Ovary (tissue), 7 donors: ENCODE measurements at regions not wholly inside any gene's neighbourhood (a gene's known extent, or its start where the extent isn't known, plus 50 kb on each side); places are given as distances from the start of the nearest gene placed in this dataset.
"Not testable (repeated sequence)": the region's sequence is repeated elsewhere in the genome, so short reads cannot be mapped to it uniquely, and the experiment has no call there.

ENCODE experiments used
- DNase-seq, 5 donors: peaks; one replicate each; pipeline ENCODE4 v3.0.0-alpha.2; 2019 to 2020
- H3K27ac ChIP-seq, 2 donors: fragments of 200-600 bp; one replicate each; pipeline versions ENCODE4 v1.5.1 to v1.8.0; 2019 to 2022
- H3K27me3 ChIP-seq: fragments of 200-600 bp; one replicate; pipeline ENCODE4 v1.8.0; 2022
- H3K36me3 ChIP-seq: fragments of 200-600 bp; sonication (generic); one replicate; pipeline ENCODE4 v1.5.1; 2019
- H3K4me1 ChIP-seq: one replicate; pipeline ENCODE4 v1.8.1; 2013; ENCODE audit warnings: mild to moderate bottlenecking, moderate library complexity; ENCODE audit not compliant: insufficient read depth
- H3K4me3 ChIP-seq: fragments of 200-600 bp; sonication (generic); one replicate; pipeline ENCODE4 v1.5.1; 2017
- H3K9me3 ChIP-seq, 2 donors: fragments of 200-600 bp in 1 of 2; sonication (generic) in 1 of 2; one replicate each; pipeline versions ENCODE4 v1.5.1 to v1.8.1; 2013 to 2019; ENCODE audit warnings: mild to moderate bottlenecking in 1 of 2, moderate library complexity in 1 of 2
- EP300 ChIP-seq: sonication (generic); formaldehyde crosslinking; IDR thresholded peaks from one replicate; pipeline ENCODE4 v1.6.1; 2017; ENCODE audit warnings: antibody characterized with exemption
- POLR2A ChIP-seq: fragments of 450-650 bp; IDR thresholded peaks from one replicate; pipeline ENCODE4 v1.6.1; 2017; ENCODE audit warnings: antibody characterized with exemption, mild to moderate bottlenecking, moderate library complexity
- WGBS, 3 donors: extraction: QIAGEN DNeasy Blood & Tissue Kit in 1 of 3; methylation state at CpG; one replicate each; pipeline versions ENCODE4 v1.1.5 to v1.1.7; 2013 to 2017; 5-methylcytosine and 5-hydroxymethylcytosine counted together
- intact Hi-C, 4 donors: fragments of 100-400 bp; cut with DNase I; formaldehyde crosslinking; loops; one replicate each; pipeline versions ENCODE4 v1.11.0 to v1.15.1; 2022 to 2023
- TF ChIP-seq, protein P1 (sequence below), 3 donors: fragments of 450-650 bp in 2 of 3; fragments of 200-600 bp in 1 of 3; IDR thresholded peaks; one replicate each; pipeline versions ENCODE4 v1.5.1 to v1.8.0; 2016 to 2022; ENCODE audit warnings: antibody characterized with exemption in 3 of 3, mild to moderate bottlenecking in 1 of 3
- donor health status: DM: no; HTN: no; CAD: no; lungs with moderate emphysema.
- donor health status: DM: no; HTN: no; CAD: no.
- donor health status: Bipolar disorder and iron deficiency.
- donor health status: DM: no; HTN: no; CAD: no.
- donor health status: DM: yes; HTN: yes; CAD: no.

DNA sequence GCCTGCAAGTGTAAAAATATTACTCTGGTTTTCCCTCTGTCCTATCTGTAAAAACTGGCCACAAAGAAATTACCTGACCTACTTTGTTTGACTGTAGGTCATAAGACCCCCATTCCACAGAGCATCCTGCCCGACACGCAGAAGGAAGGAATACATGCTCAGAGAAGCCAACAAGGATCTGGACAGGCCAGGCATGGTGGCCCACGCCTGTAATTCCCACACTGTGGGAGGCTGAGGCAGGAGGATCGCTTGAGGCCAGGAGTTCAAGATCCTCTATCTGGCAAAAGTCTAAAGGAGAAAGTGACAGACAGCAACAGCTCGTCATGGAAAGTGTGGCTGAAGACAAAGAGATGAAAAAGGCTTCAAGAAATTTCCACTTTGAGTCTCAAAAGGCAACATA, 78.2 kb upstream of the RNU2-1 start:
- Histone ChIP-seq H3K4me3 (no peak overlapping the region), H3K4me1 (no peaks in the 10 kb centered on the region), H3K27me3 (no peaks in the 10 kb centered on the region), H3K9me3 (no peaks in the 10 kb centered on the region), H3K27ac (no peak overlapping the region), H3K36me3 (no peaks in the 10 kb centered on the region)
- TF ChIP-seq, protein P1, sequence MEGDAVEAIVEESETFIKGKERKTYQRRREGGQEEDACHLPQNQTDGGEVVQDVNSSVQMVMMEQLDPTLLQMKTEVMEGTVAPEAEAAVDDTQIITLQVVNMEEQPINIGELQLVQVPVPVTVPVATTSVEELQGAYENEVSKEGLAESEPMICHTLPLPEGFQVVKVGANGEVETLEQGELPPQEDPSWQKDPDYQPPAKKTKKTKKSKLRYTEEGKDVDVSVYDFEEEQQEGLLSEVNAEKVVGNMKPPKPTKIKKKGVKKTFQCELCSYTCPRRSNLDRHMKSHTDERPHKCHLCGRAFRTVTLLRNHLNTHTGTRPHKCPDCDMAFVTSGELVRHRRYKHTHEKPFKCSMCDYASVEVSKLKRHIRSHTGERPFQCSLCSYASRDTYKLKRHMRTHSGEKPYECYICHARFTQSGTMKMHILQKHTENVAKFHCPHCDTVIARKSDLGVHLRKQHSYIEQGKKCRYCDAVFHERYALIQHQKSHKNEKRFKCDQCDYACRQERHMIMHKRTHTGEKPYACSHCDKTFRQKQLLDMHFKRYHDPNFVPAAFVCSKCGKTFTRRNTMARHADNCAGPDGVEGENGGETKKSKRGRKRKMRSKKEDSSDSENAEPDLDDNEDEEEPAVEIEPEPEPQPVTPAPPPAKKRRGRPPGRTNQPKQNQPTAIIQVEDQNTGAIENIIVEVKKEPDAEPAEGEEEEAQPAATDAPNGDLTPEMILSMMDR (IDR thresholded peaks at IDR 0.05): no peak
- no peak for TF ChIP-seq POLR2A
- no peak for TF ChIP-seq EP300
- WGBS, 3 donors: 89 to 95% (median 90%) methylated on average over 5 of the region's 5 CpGs
- no peak for DNase-seq
- intact Hi-C loops: loop anchor here in 1 of 4 donors (10.0 kb wide), 1 partner anchor 287 kb away; the partner anchor contains the start of genes RND2 and VAT1

DNA sequence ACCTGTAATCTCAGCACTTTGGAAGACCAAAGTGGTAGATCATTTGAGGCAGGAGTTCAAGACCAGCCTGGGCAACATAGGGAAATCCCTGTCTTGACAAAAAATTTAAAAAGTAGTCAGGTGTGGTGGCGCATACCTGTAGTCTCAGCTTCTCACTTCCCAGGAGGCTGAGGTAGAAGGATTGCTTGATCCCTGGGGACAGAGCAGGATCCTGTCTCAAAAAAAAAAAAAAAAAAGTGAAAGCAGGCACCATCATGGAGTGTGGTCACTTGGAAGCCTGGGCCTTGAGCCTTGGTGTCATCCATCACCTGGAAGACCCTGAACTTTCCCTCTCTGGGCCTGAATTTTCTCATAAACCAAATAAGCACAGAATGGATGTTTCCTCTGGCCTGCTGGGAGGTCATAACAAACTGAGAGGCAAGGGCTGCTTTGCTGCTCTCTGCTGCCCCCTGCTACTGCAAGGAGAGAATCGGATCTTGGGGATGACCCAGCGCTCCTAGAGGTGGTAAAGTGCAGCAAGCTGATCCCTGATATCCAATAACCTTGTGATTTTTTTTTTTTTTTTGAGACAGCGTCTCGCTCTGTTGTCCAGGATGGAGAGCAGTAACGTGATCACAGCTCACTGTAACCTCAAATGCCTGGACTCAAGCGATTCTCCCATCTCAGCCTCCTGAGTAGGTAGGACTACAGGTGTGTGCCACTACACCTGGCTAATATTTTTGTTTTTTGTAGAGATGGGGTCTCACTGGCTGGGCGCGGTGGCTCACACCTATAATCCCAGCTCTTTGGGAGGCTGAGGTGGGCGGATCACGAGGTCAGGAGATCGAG, 75.9 kb upstream of the RNU2-1 start:
- Histone ChIP-seq H3K9me3 (no peaks in the 10 kb centered on the region), H3K27ac (no peak overlapping the region), H3K36me3 (no peaks in the 10 kb centered on the region), H3K4me3 (no peak overlapping the region), H3K4me1 (no peaks in the 10 kb centered on the region), H3K27me3 (no peaks in the 10 kb centered on the region)
- intact Hi-C loops: loop anchor here in 2 of 4 donors (5.0 to 10.0 kb wide), 2 partner anchors 285 to 287 kb away; partner anchors contain the start of genes VAT1 (in 2 of the 2) and RND2 (in 1 of the 2)
- DNase-seq: peak in 1 of 5 donors; percentile 16
- no peak for TF ChIP-seq EP300
- no peak for TF ChIP-seq POLR2A
- TF ChIP-seq, protein P1 (IDR thresholded peaks at IDR 0.05): no peak
- WGBS, 3 donors: 33 to 43% (median 38%) methylated on average over 12 of the region's 12 CpGs

DNA sequence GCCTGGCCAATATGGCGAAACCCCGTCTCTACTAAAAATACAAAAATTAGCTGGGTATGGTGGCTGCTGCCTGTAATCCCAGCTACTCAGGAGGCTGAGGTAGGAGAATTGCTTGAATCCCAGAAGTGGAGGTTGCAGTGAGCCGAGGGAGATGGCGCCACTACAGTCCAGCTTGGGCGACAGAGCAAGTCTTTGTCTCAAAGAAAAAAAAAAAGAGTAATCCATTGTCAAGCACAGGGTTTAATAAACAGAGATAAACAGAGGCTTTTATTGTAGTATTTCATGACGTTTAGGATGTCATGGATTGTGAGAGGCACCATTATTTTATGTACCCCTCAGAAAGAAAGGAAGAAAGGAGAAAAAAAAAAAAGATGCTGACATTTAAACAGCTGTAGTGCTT, 75.2 kb upstream of the RNU2-1 start:
- Histone ChIP-seq H3K36me3 (no peaks in the 10 kb centered on the region), H3K9me3 (no peaks in the 10 kb centered on the region), H3K4me3 (no peak overlapping the region), H3K4me1 (no peaks in the 10 kb centered on the region), H3K27ac (no peak overlapping the region), H3K27me3 (no peaks in the 10 kb centered on the region)
- peak in 1 of 5 donors; percentile 10 for DNase-seq
- TF ChIP-seq, protein P1 (IDR thresholded peaks at IDR 0.05): no peak
- TF ChIP-seq EP300 (no peak), POLR2A (no peak)
- WGBS, 3 donors: 77 to 82% (median 81%) methylated on average over 6 of the region's 6 CpGs
- intact Hi-C loops: loop anchor here in 1 of 4 donors (5.0 kb wide), 1 partner anchor 287 kb away; the partner anchor contains the start of gene VAT1

GRCh38 chr17:43304792-43305191, 71.0 kb upstream of the RNU2-1 start:
- H3K27ac ChIP-seq, H3K36me3 ChIP-seq, H3K27me3 ChIP-seq, DNase-seq, H3K4me3 ChIP-seq, H3K9me3 ChIP-seq, H3K4me1 ChIP-seq: not testable (repeated sequence)
- 95 to 97% methylated on average over 12 to 13 of the region's 23 CpGs; no CpG with 5 or more reads in 1 of the 3 donors for WGBS, 3 donors
- intact Hi-C loops: loop anchor here in 1 of 4 donors (5.0 kb wide), 1 partner anchor 282 kb away; the partner anchor contains the start of gene VAT1

- H3K4me1 ChIP-seq, H3K27me3 ChIP-seq, H3K9me3 ChIP-seq, H3K4me3 ChIP-seq, DNase-seq, intact Hi-C loops, H3K27ac ChIP-seq, H3K36me3 ChIP-seq: not testable (repeated sequence)
- WGBS, 3 donors: no CpG with 5 or more reads among the region's 5 CpGs
Observed at GRCh38 chr17:43303049-43303448, 69.3 kb upstream of the RNU2-1 start.

DNA sequence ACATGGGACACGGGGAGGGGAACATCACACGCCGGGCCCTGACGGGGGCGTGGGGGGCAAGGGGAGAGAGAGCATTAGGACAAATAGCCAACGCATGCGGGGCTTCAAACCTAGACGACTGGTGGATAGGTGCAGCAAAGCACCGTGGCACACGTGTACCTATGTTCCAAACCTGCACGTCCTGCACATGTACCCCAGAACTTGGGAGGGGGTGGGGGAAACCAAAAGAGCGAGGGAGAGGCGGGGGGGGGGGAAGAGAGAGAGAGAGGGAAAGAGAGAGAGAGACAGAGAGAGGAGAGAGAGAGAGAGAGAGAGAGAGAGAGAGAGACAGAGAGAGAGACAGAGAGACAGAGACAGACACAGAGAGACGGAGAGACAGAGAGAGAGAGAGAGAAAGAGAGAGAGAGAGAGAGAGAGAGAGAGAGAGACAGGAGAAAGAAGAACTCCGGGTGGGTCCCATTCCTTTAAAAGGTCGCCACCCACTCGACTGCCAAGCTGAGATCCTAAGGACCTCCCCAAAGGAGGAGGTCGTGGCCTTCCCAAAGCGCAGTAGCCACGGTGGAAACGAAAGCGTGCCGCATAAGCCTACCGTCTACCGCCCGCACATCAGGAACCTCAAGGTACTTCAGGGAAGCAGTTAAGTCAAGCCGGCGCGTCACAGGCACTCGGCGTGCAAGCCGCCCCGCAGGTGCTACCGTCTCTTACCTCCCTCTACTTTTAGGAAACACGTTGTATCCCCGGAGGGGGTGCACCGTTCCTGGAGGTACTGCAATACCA, 65.7 kb upstream of the RNU2-1 start:
- H3K36me3 ChIP-seq, intact Hi-C loops, H3K4me1 ChIP-seq, H3K27me3 ChIP-seq, H3K4me3 ChIP-seq, H3K9me3 ChIP-seq, DNase-seq, H3K27ac ChIP-seq: not testable (repeated sequence)
- no CpG with 5 or more reads among the region's 37 CpGs for WGBS, 3 donors

DNA sequence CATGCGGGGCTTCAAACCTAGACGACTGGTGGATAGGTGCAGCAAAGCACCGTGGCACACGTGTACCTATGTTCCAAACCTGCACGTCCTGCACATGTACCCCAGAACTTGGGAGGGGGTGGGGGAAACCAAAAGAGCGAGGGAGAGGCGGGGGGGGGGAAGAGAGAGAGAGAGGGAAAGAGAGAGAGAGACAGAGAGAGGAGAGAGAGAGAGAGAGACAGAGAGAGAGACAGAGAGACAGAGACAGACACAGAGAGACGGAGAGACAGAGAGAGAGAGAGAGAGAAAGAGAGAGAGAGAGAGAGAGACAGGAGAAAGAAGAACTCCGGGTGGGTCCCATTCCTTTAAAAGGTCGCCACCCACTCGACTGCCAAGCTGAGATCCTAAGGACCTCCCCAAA, 55.9 kb upstream of the RNU2-1 start:
- H3K27me3 ChIP-seq, H3K4me1 ChIP-seq, H3K9me3 ChIP-seq, DNase-seq, intact Hi-C loops, H3K4me3 ChIP-seq, H3K27ac ChIP-seq, H3K36me3 ChIP-seq: not testable (repeated sequence)
- no CpG with 5 or more reads among the region's 11 CpGs for WGBS, 3 donors

DNA sequence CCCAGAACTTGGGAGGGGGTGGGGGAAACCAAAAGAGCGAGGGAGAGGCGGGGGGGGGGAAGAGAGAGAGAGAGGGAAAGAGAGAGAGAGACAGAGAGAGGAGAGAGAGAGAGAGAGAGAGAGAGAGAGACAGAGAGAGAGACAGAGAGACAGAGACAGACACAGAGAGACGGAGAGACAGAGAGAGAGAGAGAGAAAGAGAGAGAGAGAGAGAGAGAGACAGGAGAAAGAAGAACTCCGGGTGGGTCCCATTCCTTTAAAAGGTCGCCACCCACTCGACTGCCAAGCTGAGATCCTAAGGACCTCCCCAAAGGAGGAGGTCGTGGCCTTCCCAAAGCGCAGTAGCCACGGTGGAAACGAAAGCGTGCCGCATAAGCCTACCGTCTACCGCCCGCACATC, 49.8 kb upstream of the RNU2-1 start:
- intact Hi-C loops, H3K27ac ChIP-seq, H3K27me3 ChIP-seq, H3K9me3 ChIP-seq, H3K4me1 ChIP-seq, H3K36me3 ChIP-seq, H3K4me3 ChIP-seq: not testable (repeated sequence)
- 14% methylated on average over 2 of the region's 15 CpGs; no CpG with 5 or more reads in 2 of the 3 donors for WGBS, 3 donors
- DNase-seq: peak in 1 of 5 donors; percentile 5
